Stimulated activated CD8-positive, alpha-beta memory T cell treated with anti-CD3 and anti-CD28 coated beads, Interleukin-15, amount 100 ng/mL, for 24 hours (primary cell): ENCODE measurements at regions not wholly inside any gene's neighbourhood (a gene's known extent, or its start where the extent isn't known, plus 50 kb on each side); places are given as distances from the start of the nearest gene placed in this dataset.
"Not testable (repeated sequence)": the region's sequence is repeated elsewhere in the genome, so short reads cannot be mapped to it uniquely, and the experiment has no call there.

Source experiments
- DNase-seq: peaks from one replicate; pipeline ENCODE4 v3.0.0-alpha.2; 2020; ENCODE audit warnings: low read depth

DNA sequence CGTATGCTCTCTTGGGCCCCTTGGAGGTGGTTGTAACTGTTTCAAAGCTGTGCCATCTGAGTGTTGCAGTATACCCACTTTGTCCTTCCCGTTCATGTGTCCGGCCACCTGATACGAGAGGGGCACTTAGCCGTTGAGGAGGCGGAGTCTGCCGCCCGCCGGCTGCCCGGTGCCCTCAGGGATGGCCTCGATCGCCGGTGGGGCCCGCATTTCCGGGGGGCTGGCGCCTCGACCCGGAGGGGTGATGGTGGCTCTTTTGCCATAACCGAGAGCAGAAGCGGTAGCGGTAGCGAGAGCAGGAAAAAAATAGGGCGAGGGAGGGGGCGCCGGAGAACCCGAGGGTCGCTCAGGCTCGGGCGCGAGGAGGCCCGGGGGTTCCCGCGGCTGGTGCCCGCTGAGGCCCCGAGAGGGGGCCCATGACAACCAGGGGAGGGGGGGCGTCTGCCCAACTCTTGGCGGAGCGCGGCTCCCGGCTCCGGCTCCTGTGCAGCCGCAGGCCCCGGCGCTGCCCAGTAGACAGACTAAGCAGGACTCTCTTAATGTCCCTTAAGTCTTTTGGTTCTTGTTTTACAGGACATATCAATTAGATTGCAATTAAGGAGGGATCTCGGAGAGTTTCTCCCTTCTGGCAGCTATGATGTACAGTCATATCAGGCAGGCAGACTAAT is 342.7 kb upstream of the SGCG start:
- no peak for DNase-seq

DNA sequence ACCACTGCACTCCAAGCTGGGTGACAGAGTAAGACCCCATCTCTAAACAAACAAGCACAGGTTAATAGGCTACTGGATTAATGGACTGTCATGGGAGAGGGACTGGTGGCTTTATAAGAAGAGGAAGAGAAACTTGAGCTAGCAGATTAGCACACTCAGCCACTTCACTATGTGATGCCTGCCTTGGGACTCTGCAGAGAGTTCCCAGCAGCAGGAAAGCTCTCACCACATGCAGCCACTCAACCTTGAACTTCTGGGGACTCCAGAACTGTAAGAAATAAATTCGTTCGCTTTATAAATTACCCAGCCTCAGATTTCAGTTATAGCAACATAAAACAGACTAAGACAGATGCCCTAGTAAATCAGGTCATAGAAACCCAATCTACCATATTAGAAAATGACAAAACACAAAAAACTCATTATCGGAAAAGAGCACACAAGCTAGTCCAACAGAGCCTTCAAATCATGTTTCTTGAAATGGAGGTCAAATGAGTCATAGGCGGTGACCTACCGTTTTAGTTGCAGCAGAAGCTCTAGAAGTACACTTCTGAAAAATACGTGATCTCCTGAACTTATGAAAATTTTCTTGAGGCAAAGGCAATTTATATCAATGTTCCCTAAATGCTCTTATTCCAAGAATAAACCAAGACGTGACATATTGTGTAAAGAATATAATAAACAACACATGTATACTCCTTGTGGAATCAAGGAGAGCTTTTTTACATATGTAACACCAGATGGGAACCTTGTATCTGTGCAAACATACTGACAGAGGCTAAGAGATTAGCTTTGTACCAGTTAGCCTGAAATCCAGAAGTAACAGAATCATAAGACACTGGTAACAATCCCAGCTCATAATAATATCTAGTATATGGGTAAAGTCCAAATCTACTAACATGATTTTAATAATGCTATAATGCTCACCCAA is 340.9 kb upstream of the SGCG start:
- no peak for DNase-seq

DNA sequence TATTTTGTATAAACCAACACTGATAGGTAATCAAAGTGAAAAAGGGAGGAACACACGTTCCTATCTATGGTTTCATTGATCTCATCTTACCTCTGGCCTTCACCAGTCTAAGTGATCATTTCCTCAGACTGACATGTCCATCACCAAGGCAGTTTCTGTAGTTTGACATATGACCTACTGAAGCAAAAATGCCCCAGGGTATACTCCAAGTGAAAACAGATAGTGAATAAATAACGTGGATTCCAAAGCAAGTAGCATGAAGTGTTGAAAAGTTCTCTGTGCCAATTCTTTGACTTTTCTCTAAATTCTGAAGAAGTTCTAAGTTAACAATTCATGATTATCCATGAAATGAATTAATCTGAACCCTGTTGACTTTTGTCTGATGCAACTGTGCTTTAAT is 334.2 kb upstream of the SGCG start:
- DNase-seq, result no peak

DNA sequence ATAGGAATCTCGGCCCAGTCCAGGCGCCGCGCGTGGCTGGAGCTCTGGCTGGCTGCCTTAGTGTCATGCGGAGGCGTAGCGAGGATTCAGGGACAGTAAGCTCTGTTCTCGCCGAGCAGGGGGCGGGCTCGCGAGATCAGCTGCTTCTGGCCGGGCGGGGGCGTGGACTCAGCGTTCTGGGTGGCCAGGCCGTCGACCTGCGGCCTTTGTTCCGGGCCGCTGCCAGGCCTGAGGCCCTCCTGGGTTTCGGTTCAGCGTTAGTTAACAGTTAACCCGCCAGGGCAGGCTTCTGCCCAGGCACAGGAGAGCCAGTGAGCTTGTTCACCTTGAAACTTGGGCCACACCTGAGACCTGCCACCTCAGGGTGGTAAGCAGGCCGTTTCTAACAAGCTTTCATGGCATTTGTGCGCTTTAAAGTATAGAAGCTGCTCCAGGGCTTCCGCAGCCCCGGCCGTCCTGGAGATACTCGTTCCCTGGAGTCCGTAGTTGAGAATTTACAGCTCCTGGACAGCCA is 332.2 kb upstream of the SGCG start:
- DNase-seq, result no peak

DNA sequence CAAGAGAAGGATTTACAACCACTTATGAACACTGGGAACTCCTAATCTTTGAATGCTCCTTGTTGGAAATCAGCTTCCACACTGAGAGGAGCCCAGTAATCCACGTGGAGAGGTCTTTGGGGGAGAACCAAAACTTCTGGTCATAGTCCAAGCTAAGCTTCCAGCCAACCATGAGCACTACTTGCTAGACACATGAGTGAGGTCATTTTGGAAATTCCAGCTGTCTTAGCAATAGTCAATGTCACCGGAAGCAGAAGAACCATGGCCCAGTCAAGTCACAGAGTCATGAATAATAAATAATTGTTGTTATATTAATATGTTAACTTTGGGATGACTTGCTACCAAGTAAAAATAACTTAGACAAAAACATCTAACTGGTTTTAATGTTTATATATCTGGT is 324.9 kb upstream of the SGCG start:
- DNase-seq, result no peak

DNA sequence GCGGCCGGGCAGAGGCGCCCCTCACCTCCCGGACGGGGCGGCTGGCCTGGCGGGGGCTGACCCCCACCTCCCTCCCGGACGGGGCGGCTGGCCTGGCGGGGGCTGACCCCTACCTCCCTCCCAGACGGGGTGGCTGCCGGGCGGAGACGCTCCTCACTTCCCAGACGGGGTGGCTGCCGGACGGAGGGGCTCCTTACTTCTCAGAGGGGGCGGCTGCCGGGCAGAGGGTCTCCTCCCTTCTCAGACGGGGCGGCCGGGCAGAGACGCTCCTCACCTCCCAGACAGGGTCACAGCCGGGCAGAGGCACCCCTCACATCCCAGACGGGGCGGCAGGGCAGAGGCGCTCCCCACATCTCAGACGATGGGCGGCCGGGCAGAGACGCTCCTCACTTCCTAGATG is 321.8 kb upstream of the SGCG start:
- DNase-seq, result not testable (repeated sequence)

DNA sequence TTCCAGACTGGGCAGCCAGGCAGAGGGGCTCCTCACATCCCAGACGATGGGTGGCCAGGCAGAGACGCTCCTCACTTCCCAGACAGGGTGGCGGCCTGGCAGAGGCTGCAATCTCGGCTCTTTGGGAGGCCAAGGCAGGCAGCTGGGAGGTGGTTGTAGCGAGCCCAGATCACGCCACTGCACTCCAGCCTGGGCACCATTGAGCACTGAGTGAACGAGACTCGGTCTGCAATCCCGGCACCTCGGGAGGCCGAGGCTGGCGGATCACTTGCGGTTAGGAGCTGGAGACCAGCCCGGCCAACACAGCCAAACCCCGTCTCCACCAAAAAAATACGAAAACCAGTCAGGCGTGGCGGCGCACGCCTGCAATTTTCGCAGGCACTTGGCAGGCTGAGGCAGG is 321.4 kb upstream of the SGCG start:
- not testable (repeated sequence) for DNase-seq

DNA sequence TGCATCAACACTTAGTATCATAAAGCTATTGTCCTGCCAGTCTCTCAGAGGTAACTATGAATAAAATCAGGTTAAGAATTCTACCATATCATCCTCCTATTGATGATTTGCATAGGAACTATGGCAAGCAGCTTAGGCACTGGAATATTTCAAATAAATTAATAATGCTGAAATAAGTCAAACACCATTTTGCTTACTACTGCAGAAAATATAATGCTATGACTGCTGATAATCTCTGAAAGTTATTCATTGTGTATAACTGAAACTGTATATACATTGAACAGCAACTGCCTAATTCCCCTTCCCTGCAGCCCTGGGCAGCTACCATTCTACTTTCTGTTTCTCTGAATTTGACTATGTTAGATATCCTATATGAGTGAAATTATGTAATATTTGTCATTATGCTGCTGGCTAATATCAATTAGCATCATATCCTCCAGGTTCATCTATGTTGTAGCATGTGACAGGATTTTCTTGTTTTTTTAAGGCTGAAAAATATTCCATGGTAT is 318.8 kb upstream of the SGCG start:
- no peak for DNase-seq

DNA sequence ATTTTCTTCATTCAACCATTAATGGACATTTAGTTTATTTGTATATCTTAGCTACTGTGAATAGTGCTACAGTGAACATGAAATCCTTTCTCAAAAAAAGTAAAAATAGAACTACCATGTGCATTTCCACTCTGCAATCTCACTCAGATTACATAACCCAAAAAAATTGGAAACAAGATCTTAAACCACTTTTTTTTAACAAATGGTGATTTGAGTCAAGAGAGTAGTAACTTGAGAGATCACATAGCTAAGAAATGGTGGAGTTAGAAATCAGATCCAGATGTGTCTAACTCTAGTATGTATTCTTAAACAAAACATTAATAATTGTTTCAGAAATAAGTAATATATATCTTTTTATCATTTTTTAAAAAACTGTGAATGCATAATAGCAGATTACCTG is 318.3 kb upstream of the SGCG start:
- DNase-seq, result no peak

DNA sequence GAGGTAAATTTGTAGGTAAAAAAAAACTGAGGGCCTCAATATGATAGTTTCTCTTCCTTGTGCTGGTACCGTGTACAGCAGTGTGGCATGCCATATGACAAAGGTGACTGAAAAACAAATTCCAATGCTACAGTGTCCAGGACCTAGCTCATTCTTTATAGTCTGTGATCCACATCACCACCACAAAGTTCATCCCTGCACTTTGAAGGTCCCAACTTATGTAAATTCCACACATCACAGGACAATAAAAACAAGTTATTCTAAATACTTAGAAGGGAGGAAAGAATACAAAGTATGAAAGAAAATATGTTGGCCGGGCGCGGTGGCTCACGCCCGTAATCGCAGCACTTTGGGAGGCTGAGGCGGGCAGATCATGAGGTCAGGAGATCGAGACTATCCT is 314.6 kb upstream of the SGCG start:
- no peak for DNase-seq

DNA sequence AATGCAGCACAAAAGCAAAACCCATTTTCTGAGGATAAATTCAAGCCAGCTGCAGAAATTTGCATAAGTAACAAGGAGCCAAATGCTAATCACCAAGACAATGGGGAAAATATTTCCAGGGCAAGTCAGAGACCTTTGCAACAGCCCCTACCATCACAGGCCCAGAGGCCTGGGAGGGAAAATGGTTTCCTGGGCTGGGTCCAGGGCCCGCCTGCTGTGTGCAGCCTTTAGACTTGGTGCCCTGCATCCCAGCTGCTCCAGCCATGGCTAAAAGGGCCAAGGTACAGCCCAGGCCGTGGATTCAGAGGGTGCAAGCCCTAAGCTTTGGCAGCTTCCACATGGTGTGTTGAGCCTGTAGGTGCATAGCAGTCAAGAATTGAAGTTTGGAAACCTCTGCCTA is 309.5 kb upstream of the SGCG start:
- no peak for DNase-seq

DNA sequence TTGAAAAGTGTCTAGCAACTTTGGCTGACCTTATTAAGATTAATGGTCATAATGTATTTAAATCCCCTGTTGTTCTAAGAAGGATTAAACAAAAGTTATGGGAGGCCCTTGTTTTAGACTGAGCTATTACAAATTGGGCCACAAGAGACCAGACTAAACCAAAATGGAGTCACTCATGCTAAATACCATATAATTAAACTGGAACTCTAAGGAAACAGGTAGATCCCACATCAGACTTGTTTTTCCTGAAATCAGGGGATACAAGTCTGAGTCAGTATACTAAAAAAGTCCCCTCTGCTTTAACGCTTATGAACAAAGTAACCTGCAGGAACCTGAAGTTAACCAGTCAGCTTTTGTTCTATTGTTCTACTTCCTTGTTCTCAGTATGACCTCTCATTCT is 305.9 kb upstream of the SGCG start:
- DNase-seq, result no peak

DNA sequence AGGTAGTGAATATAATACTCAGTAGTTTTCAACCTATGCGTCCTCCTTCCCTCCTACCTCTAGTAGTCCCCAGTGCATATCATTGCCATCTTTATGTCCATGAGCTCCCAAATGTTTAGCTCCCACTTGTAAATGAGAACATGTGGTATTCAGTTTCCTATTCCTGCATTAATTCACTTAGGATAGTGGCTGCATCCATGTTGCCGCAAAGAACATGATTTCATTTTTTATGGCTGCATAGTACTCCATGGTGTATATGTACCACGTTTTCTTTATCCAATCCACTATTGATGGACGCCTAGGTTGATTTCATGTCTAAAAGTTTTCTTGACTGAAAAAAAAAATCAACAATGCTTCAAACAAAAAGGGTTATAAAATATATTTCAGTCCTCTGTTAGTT is 303.4 kb upstream of the SGCG start:
- DNase-seq, result no peak

DNA sequence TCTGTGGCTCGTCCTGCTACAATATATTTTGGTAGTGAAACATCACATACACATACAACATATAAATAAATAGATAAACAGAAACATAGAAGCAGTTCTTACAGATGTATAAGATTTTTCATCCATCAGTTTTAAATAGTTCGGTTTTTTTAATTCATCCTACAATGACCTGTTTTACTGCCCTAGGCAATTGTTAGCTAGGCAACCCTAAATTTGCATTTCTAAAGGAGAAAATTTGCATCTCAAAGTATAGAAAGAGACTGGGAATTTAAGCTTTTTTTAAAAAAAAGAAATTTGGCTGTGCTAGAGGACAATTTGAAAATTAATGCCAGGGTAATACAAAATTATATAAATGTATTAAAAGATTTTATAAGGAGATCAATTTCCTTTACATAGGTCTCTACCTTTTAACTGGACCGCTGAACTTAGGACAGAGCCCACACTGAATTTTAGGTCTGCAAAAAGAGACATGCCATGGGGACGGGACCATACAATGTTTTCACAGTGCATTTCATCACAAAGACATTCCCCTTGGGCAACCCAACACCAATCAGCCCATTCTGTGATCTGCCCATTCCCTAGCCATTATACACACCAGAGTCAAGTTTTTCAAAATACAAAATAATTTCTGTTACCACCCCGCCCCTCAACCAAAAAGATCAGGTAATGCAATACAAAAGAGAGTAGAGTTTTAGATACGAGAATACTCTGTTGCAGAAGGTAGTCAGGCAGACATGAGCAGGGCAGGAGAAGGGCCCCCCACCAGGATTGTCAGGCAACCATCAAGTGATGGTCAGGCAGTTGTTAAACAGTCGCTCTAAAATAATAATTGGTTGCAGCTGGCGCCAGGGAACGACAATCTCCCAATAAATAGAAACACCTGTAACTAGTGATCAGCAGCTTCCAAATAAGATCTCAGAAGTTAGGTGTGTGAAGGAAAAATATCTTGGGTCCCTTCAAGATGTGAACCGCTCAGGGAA is 299.7 kb upstream of the SGCG start:
- no peak for DNase-seq

DNA sequence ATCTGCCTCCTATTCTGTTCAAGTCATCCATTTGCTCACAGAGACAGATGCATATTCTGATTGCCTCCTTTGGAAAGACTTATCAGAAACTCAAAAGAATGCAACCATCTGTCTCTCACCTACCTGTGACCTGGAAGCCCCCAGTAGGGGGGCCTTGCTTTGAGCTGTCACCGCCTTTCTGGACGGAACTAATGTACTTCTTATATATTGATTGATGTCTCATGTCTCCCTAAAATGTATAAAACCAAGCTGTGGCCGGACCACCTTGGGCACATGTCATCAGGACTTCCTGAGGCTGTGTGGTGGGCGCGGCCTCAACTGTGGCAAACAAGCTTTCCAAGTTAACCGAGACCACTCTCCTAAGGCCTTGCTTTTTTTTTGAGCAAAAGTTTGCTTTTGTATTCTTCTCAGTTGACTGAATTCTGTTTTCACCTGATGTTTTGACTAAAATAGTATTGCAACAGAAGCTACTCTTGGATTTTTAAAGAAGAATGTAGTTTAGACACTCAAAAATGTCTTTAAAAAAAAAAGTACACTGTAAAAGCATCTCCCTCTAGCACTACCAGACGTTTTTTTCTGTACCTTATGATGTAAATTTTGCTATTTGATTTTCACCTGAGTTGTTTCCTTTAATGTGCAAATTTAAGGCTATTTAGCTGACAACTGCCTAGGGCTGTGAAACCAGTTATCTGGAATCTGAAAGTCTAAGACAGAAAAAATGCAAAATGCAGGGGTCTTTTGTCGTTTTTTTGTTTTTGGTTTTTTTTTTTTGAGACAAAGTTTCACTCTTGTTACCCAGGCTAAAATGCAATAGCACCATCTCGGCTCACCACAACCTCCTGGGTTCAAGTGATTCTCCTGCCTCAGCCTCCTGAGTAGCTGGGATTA is 298.8 kb upstream of the SGCG start:
- not testable (repeated sequence) for DNase-seq

DNA sequence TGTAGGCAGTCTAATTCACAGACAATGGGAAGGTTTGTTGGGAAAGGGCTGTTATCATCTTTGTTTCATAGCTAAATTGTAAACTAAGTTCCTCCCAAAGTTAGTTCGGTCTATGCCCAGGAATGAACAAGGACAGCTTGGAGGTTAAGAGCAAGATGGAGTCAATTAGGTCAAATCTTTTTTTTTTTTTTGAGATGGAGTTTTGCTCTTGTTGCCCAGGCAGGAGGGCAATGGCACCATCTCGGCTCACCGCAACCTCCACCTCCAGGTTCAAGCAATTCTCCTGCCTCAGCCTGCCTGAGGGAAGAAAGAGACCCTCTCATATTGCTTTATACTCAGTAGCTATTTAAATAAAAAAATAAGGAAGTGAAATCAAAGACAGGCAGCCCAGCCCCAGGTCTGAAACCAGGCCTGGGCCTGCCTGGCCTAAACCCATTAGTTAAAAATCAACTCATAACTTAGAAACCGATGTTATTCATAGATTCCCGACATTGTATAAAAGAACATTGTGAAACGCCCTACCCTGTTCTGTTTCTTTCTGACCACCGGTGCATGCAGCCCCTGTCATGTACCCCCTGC is 297.4 kb upstream of the SGCG start:
- no peak for DNase-seq

DNA sequence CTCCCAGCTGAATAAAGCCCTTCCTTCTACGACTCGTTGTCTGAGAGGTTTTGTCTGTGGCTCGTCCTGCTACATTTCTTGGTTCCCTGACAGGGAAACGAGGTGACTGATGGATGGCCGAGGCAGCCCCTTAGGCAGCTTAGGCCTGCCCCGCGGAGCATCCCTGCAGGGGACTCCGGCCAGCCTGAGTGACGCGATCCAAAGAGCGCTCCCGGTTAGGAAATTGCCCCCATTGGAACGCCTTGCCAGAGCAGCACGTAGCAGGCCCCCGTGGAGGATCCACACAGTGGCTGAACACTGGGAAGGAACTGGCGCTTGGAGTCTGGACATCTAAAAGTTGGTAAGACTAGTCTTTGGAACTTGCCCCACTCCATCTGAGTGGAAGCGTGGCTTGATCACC is 296.8 kb upstream of the SGCG start:
- no peak for DNase-seq

DNA sequence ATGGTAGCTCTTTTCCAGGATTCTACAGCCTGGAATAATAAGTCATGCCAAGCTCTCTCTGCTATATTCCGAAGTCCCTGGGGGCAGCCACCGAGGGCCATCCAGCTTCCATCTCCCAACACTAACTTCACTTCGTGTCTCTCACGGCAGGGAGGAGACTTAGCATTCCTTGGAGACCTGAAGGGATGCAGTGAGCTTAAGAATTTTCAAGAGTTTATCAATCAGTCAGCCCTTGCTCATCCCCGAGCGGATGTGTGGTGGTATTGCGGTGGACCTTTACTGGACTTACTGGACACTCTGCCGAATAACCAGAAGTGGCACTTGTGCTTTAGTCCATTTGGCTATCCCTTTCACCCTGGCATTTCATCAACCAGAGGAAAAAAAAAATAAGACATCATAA is 294.7 kb upstream of the SGCG start:
- not testable (repeated sequence) for DNase-seq

DNA sequence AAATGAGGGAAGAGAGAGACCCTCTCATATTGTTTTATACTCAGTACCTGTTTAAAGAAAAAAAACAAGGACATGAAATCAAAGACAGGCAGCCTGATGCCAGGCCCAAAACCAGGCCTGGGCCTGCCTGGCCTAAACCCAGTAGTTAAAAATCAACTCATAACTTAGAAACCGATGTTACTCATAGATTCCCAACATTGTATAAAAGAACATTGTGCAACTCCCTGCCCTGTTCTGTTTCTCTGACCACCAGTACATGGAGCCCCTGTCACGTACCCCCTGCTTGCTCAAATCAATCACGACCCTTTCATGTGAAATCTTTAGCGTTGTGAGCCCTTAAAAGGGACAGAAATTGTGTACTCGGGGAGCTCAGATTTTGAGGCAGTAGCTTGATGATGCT is 291.4 kb upstream of the SGCG start:
- DNase-seq, result not testable (repeated sequence)

DNA sequence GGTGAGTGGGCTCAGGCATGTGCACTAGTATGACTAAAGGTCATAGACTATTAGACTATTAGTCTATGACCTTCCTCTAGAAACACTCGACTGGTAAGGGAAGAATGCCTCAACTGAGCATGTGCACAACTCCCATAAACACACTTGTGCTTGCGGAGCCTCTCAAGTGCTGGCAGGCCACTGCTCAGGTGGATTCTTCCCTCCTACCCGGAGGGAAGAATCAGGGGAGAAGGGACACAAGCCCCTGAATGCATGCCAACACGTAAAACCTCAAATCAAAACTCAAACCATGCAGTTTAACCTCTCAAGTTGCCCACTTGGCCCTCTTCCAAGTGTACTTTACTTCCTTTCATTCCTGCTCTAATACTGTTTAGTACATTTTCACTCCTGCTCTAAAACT is 287.6 kb upstream of the SGCG start:
- no peak for DNase-seq

DNA sequence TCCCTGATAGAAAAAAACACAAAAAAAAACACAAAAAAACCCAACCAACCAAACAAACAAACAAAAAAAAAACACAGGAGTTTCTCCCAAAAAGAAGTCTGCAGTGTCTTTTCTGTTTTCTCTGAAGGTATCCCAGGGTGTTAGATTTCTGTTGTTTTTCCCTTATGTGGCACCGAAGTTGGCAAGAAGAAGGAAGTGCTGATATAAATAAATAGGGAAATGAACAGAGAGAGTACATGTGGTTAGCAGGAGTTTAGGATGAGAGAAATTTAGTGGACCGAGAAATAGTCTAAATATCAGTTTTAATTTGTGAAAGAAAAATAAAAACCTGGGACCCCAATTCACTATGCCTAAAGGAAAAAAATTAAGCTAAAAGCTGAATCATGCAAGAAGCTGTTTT is 287.0 kb upstream of the SGCG start:
- no peak for DNase-seq
